GM23338 (cell line): ENCODE measurements at regions not wholly inside any gene's neighbourhood (a gene's known extent, or its start where the extent isn't known, plus 50 kb on each side); places are given as distances from the start of the nearest gene placed in this dataset.

ENCODE experiments used
- ATAC-seq: fragments of 200-7000 bp; cut with Tn5 transposase; 3 replicates; pipeline ENCODE4 v1.9.1; 2020
- DNase-seq: peaks from one replicate; pipeline ENCODE4 v3.0.0-alpha.2; 2015; ENCODE audit warnings: low spot score
- H2AFZ ChIP-seq: fragments of 200-600 bp; sonication (generic); 2 replicates; pipeline ENCODE4 v1.8.0; 2016; ENCODE audit warnings: antibody characterized with exemption, mild to moderate bottlenecking, moderate library complexity
- H3F3A ChIP-seq: fragments of 200-600 bp; sonication (generic); replicated peaks from 2 replicates; pipeline ENCODE4 v1.8.0; 2017; ENCODE audit warnings: antibody characterized with exemption, mixed run types, low read depth
- H3K27ac ChIP-seq: fragments of 200-600 bp; sonication (generic); 2 replicates; pipeline ENCODE4 v1.6.1; 2016; ENCODE audit warnings: low read depth
- H3K27me3 ChIP-seq: fragments of 200-600 bp; sonication (generic); 2 replicates; pipeline ENCODE4 v1.8.0; 2016; ENCODE audit warnings: mild to moderate bottlenecking, mixed run types, moderate library complexity; ENCODE audit not compliant: insufficient read depth
- H3K36me3 ChIP-seq: fragments of 200-600 bp; sonication (generic); 2 replicates; pipeline ENCODE4 v1.8.0; 2016; ENCODE audit warnings: mild to moderate bottlenecking; ENCODE audit not compliant: insufficient read depth
- H3K4me1 ChIP-seq: fragments of 200-600 bp; sonication (generic); 2 replicates; pipeline ENCODE4 v1.8.0; 2016; ENCODE audit warnings: mild to moderate bottlenecking, moderate library complexity; ENCODE audit not compliant: insufficient read depth
- H3K4me2 ChIP-seq: fragments of 200-600 bp; sonication (generic); 2 replicates; pipeline ENCODE4 v1.7.1; 2017; ENCODE audit warnings: mixed run types
- H3K4me3 ChIP-seq: fragments of 200-600 bp; sonication (generic); 2 replicates; pipeline ENCODE4 v1.6.1; 2016; ENCODE audit warnings: mixed run types
- H3K79me2 ChIP-seq: fragments of 200-600 bp; sonication (generic); replicated peaks from 2 replicates; pipeline ENCODE4 v1.8.0; 2017; ENCODE audit warnings: mild to moderate bottlenecking; ENCODE audit not compliant: insufficient read depth
- H3K9me2 ChIP-seq: fragments of 200-600 bp; sonication (generic); 2 replicates; pipeline ENCODE4 v1.8.0; 2017; ENCODE audit not compliant: insufficient read depth
- H4K20me1 ChIP-seq: fragments of 200-600 bp; sonication (generic); replicated peaks from 2 replicates; pipeline ENCODE4 v1.8.0; 2017; ENCODE audit warnings: mild to moderate bottlenecking; ENCODE audit not compliant: insufficient read depth
- H3K27ac Mint-ChIP-seq: 2 replicates; pipeline ENCODE4 v1.8.0; 2020; ENCODE audit warnings: inconsistent platforms, mild to moderate bottlenecking, moderate library complexity, mixed read lengths
- H3K27me3 Mint-ChIP-seq: 3 replicates; pipeline ENCODE4 v1.8.0; 2022; ENCODE audit warnings: low read depth, mild to moderate bottlenecking, moderate library complexity, mixed read lengths, inconsistent platforms; ENCODE audit not compliant: insufficient read depth, poor library complexity
- H3K36me3 Mint-ChIP-seq: 3 replicates; pipeline ENCODE4 v1.8.0; 2021; ENCODE audit warnings: low read depth, mild to moderate bottlenecking, inconsistent platforms, moderate library complexity, mixed read lengths
- H3K4me1 Mint-ChIP-seq: 3 replicates; pipeline ENCODE4 v1.8.0; 2020; ENCODE audit warnings: mild to moderate bottlenecking, inconsistent platforms, mixed read lengths
- H3K4me3 Mint-ChIP-seq: 3 replicates; pipeline ENCODE4 v1.8.0; 2021; ENCODE audit warnings: moderate library complexity, mild to moderate bottlenecking, inconsistent platforms, mixed read lengths
- H3K9me3 Mint-ChIP-seq: 3 replicates; pipeline ENCODE4 v1.8.0; 2020; ENCODE audit warnings: moderate library complexity, mild to moderate bottlenecking, inconsistent platforms, mixed read lengths
- EZH2 ChIP-seq: fragments of 200-600 bp; sonication (generic); IDR thresholded peaks from one replicate; pipeline ENCODE4 v1.8.0; 2017; ENCODE audit warnings: antibody characterized with exemption, mild to moderate bottlenecking, low read depth; ENCODE audit not compliant: unreplicated experiment
- JUNB ChIP-seq: IDR thresholded peaks from one replicate; pipeline ENCODE4 v1.6.1; 2016; ENCODE audit warnings: antibody characterized with exemption; ENCODE audit not compliant: unreplicated experiment
- ZNF114 ChIP-seq: fragments of 250-450 bp; sonication (Bioruptor Pico); IDR thresholded peaks from 2 replicates; pipeline ENCODE4 v1.5.0; 2020; ENCODE audit warnings: mild to moderate bottlenecking, moderate library complexity
- ZNF462 ChIP-seq: fragments of 250-450 bp; sonication (Bioruptor Pico); IDR thresholded peaks from 2 replicates; pipeline ENCODE4 v1.5.0; 2020; ENCODE audit warnings: mild to moderate bottlenecking, moderate library complexity
- TF ChIP-seq, protein P1 (sequence below), 2 experiments: fragments of 200-600 bp in 1 of 2; sonication (generic) in 1 of 2; conservative IDR thresholded peaks; 2 replicates each; pipeline versions ENCODE4 v1.5.1 to v1.6.1; 2016 to 2017; ENCODE audit warnings: antibody characterized with exemption in 2 of 2, low read depth in 2 of 2, mild to moderate bottlenecking in 2 of 2, moderate library complexity in 1 of 2

DNA sequence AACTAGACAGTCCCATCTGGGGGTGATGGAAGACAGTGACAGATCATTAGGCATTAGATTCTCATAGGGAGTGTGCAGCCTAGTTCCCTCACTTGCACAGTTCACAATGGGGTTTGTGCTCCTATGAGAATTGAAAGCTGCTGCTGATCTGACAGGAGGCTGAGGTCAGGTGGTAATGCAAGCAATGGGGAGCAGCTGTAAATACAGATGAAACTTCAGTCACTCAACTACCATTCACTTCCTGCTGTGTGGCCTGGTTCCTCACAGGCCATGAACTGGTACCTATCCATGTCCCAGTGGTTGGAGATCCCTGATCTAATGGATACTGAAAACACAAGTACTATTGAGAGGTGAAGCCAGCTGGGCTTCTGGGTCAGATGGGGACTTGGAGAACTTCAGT, 72.5 kb downstream of the AGTR2 start:
- Histone ChIP-seq H4K20me1 (no peaks in the 10 kb centered on the region), H3K4me1 (no peaks in the 10 kb centered on the region), H3K27me3 (no peaks in the 10 kb centered on the region), H3K36me3 (no peaks in the 10 kb centered on the region), H2AFZ (no peak overlapping the region), H3K9me2 (no peaks in the 10 kb centered on the region), H3K4me3 (no peak overlapping the region), H3K4me2 (no peak overlapping the region), H3K27ac (no peak overlapping the region), H3F3A (no peaks in the 10 kb centered on the region), H3K79me2 (no peaks in the 10 kb centered on the region)
- DNase-seq = no peak
- ATAC-seq = no peak
- Mint-ChIP-seq H3K9me3 (peaks cover 8% of the 10 kb centered on the region), H3K27ac (no peak overlapping the region), H3K36me3 (no peaks in the 10 kb centered on the region; the same call in 2 of the 3 replicates), H3K27me3 (no peaks in the 10 kb centered on the region), H3K4me3 (no peak overlapping the region), H3K4me1 (no peaks in the 10 kb centered on the region)
- TF ChIP-seq, protein P1, sequence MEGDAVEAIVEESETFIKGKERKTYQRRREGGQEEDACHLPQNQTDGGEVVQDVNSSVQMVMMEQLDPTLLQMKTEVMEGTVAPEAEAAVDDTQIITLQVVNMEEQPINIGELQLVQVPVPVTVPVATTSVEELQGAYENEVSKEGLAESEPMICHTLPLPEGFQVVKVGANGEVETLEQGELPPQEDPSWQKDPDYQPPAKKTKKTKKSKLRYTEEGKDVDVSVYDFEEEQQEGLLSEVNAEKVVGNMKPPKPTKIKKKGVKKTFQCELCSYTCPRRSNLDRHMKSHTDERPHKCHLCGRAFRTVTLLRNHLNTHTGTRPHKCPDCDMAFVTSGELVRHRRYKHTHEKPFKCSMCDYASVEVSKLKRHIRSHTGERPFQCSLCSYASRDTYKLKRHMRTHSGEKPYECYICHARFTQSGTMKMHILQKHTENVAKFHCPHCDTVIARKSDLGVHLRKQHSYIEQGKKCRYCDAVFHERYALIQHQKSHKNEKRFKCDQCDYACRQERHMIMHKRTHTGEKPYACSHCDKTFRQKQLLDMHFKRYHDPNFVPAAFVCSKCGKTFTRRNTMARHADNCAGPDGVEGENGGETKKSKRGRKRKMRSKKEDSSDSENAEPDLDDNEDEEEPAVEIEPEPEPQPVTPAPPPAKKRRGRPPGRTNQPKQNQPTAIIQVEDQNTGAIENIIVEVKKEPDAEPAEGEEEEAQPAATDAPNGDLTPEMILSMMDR (conservative IDR thresholded peaks at IDR 0.05; ENCODE audit: low read depth in 2 of 2) = no peak
- no peak for TF ChIP-seq JUNB
- TF ChIP-seq ZNF462 = no peak
- no peak for TF ChIP-seq EZH2
- no peak for TF ChIP-seq ZNF114 (CRISPR knock-in tag)
